ENCODE measurements at regions not wholly inside any gene's neighbourhood (a gene's known extent, or its start where the extent isn't known, plus 50 kb on each side); places are given as distances from the start of the nearest gene placed in this dataset.
"Not testable (repeated sequence)": the region's sequence is repeated elsewhere in the genome, so short reads cannot be mapped to it uniquely, and the experiment has no call there.

DNA sequence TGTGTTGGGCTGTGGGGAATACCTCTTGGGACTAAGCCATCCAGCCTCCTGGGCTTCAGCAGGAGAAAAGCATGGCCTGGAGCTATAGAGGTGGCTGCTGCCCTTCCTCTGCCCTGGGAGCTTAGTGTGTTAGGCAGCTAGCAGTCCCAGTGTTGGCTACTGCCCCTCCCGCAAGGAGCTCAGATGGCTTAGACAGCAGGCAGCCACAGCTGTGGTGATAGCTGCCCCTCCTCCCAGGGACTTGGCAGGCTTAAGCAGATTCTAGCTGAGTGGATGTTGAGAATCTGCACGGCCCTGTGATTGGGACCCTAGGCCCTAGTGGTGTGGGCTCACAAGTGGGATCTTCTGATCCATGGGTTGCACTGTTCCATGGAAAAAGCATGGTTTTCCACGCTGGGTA lies 264.5 kb downstream of the TDRD3 start (continued):
- TF ChIP-seq RNF2 (IDR thresholded peaks at IDR 0.05; ENCODE audit: borderline replicate concordance, low read depth, low read length, missing control alignments, poor library complexity, severe bottlenecking): no peak

DNA sequence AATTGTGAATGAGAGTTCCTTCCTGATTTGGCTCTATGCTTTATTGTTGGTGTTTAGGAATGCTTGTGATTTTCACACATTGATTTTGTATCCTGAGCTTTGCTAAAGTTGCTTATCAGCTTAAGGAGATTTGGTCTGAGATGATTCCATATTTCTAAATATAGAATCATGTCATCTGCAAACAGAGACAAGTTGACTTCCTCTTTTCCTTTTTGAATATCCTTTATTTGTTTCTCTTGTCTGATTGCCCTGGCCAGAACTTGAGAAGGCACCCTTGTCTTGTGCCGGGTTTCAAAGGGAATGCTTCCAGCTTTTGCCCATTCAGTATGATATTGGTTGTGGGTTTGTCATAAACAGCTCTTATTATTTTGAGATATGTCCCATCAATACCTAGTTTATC lies 260.6 kb downstream of the TDRD3 start:
- H4K8ac ChIP-seq (ENCODE audit: extremely low read depth, insufficient read depth, low read length); H3K23me2 ChIP-seq (ENCODE audit: low read depth, low read length); H3K27me3 ChIP-seq (replicated peaks in 1 of 4; ENCODE audit: control insufficient read depth in 3 of 4, extremely low read depth in 1 of 4, insufficient read depth in 3 of 4, low read length in 3 of 4); H2AFZ ChIP-seq (ENCODE audit: low read length); H4K20me1 ChIP-seq (replicated peaks in 1 of 2; ENCODE audit: control insufficient read depth in 1 of 2, insufficient read depth in 2 of 2, low read length in 2 of 2); H2BK120ac ChIP-seq (replicated peaks; ENCODE audit: low read depth, low read length); H2BK5ac ChIP-seq (ENCODE audit: low read depth, low read length); H3K27ac ChIP-seq (ENCODE audit: low read depth, low read length); FAIRE-seq; H3K4me2 ChIP-seq (ENCODE audit: insufficient read depth in 1 of 2, low read depth in 2 of 2, low read length in 2 of 2); H2BK12ac ChIP-seq (ENCODE audit: low read depth, low read length); H4K5ac ChIP-seq (ENCODE audit: insufficient read length, low read depth, low read length); H3K79me1 ChIP-seq (ENCODE audit: low read depth, low read length); H2AK5ac ChIP-seq (ENCODE audit: low read depth, low read length); H3K4ac ChIP-seq (replicated peaks; ENCODE audit: insufficient read length, low read depth, low read length); H3K14ac ChIP-seq (ENCODE audit: insufficient read length); POLR2A ChIA-PET (ENCODE audit: partially characterized antibody); H3K56ac ChIP-seq (replicated peaks; ENCODE audit: insufficient read length, low read depth, low read length); H3K9ac ChIP-seq (replicated peaks in 1 of 4; ENCODE audit: extremely low read depth in 1 of 4, low read depth in 3 of 4, low read length in 3 of 4); H2BK20ac ChIP-seq (ENCODE audit: low read length); H3K23ac ChIP-seq (ENCODE audit: insufficient read length); H3K79me2 ChIP-seq (ENCODE audit: control insufficient read depth in 1 of 2, insufficient read depth in 2 of 2, low read length in 2 of 2); H3K9me3 ChIP-seq (ENCODE audit: insufficient read depth in 2 of 2, low read depth in 1 of 2, low read length in 1 of 2); H4K91ac ChIP-seq (replicated peaks; ENCODE audit: insufficient read length, low read length); H2BK15ac ChIP-seq (ENCODE audit: low read length); H3K18ac ChIP-seq (ENCODE audit: extremely low read depth, low read length); H3K4me1 ChIP-seq (replicated peaks in 1 of 4; ENCODE audit: control insufficient read depth in 3 of 4, insufficient read depth in 4 of 4, low read length in 3 of 4); H3K4me3 ChIP-seq (ENCODE audit: extremely low read depth in 1 of 4, insufficient read depth in 2 of 4, low read depth in 3 of 4, low read length in 4 of 4); H3K36me3 ChIP-seq (ENCODE audit: control insufficient read depth in 2 of 4, insufficient read depth in 4 of 4, low read length in 3 of 4); DNase-seq (ENCODE audit: low read depth in 1 of 2, low spot score in 2 of 2): not testable (repeated sequence)
- CTCF ChIA-PET (ENCODE audit: partially characterized antibody): interaction anchor here (0.6 kb wide), 1 partner anchor 1175 kb away, joined by 3 read pairs; no protein-coding TSS in a partner anchor
- WGBS, 2 experiments (ENCODE audit: extremely low coverage in 1 of 2, insufficient coverage in 1 of 2, insufficient read length in 1 of 2, insufficient replicate concordance in 2 of 2, low coverage in 1 of 2, low lambda C conversion rate in 2 of 2, missing lambda C conversion rate in 1 of 2): 90% methylated on average over 1 of the region's 1 CpG; no CpG with 5 or more reads in 1 of the 2 experiments
